PC-9 (cell line): ENCODE measurements at regions not wholly inside any gene's neighbourhood (a gene's known extent, or its start where the extent isn't known, plus 50 kb on each side); places are given as distances from the start of the nearest gene placed in this dataset.

Source experiments
- BruUV-seq: library from RNA; stranded (reverse); fragments of 400-500 nt; replicated peaks from 2 replicates; lab custom pipeline; 2021; lab: Mats Ljungman, UMichigan
- CTCF ChIA-PET: fragments of 300-600 bp; sonication (Branson Sonifier 250); formaldehyde crosslinking; loops from one replicate; lab custom pipeline; 2022; ENCODE audit warnings: antibody characterized with exemption; lab: Charles Lee
- POLR2A ChIA-PET: fragments of 300-600 bp; sonication (Branson Sonifier 250); formaldehyde crosslinking; loops from one replicate; lab custom pipeline; 2022; ENCODE audit warnings: antibody characterized with exemption; ENCODE audit not compliant: unreplicated experiment; lab: Charles Lee
- DNase-seq, 2 experiments: peaks; one replicate each; pipeline versions ENCODE4 v3.0.0 to v3.0.0-alpha.2; 2015 to 2022; ENCODE audit warnings: mixed read lengths in 1 of 2
- H2AFZ ChIP-seq: fragments of 200-600 bp; sonication (generic); 2 replicates; pipeline ENCODE4 v1.8.1; 2017; ENCODE audit warnings: antibody characterized with exemption
- H3F3A ChIP-seq: fragments of 200-600 bp; sonication (generic); 2 replicates; pipeline ENCODE4 v1.8.1; 2017; ENCODE audit warnings: antibody characterized with exemption, mild to moderate bottlenecking, low read depth; ENCODE audit not compliant: insufficient read depth
- H3K27ac ChIP-seq: fragments of 200-600 bp; sonication (generic); 2 replicates; pipeline ENCODE4 v1.6.1; 2016; ENCODE audit warnings: mixed run types
- H3K27me3 ChIP-seq: fragments of 200-600 bp; sonication (generic); 2 replicates; pipeline ENCODE4 v1.6.1; 2016; ENCODE audit warnings: low read depth, mixed run types; ENCODE audit not compliant: insufficient read depth
- H3K36me3 ChIP-seq: fragments of 200-600 bp; sonication (generic); 2 replicates; pipeline ENCODE4 v1.6.1; 2016; ENCODE audit warnings: low read depth, mixed run types
- H3K4me1 ChIP-seq: fragments of 200-600 bp; sonication (generic); replicated peaks from 2 replicates; pipeline ENCODE4 v1.6.1; 2016; ENCODE audit warnings: mixed run types; ENCODE audit not compliant: insufficient read depth
- H3K4me2 ChIP-seq: fragments of 200-600 bp; sonication (generic); 2 replicates; pipeline ENCODE4 v1.6.1; 2017; ENCODE audit warnings: mixed run types
- H3K4me3 ChIP-seq: fragments of 200-600 bp; sonication (generic); 2 replicates; pipeline ENCODE4 v1.6.1; 2016; ENCODE audit warnings: mixed run types
- H3K79me2 ChIP-seq: fragments of 200-600 bp; sonication (generic); 2 replicates; pipeline ENCODE4 v1.6.1; 2017; ENCODE audit warnings: low read depth, mixed run types
- H3K9me2 ChIP-seq: fragments of 200-600 bp; sonication (generic); 2 replicates; pipeline ENCODE4 v1.8.1; 2017; ENCODE audit warnings: mild to moderate bottlenecking; ENCODE audit not compliant: insufficient read depth
- H3K9me3 ChIP-seq: fragments of 200-600 bp; sonication (generic); 2 replicates; pipeline ENCODE4 v1.8.1; 2016; ENCODE audit warnings: low read depth; ENCODE audit not compliant: insufficient read depth
- H4K20me1 ChIP-seq: fragments of 200-600 bp; sonication (generic); 2 replicates; pipeline ENCODE4 v1.8.1; 2017; ENCODE audit not compliant: insufficient read depth
- EZH2 ChIP-seq: fragments of 200-600 bp; sonication (generic); IDR thresholded peaks from 2 replicates; pipeline ENCODE4 v1.8.0; 2017; ENCODE audit warnings: antibody characterized with exemption, low read depth
- intact Hi-C: fragments of 100-400 bp; cut with micrococcal nuclease; formaldehyde crosslinking; loops from one replicate; pipeline ENCODE4 v1.10.0; 2022; ENCODE audit not compliant: unreplicated experiment
- TF ChIP-seq, protein P1 (sequence below): fragments of 200-600 bp; sonication (generic); conservative IDR thresholded peaks from 2 replicates; pipeline ENCODE4 v1.6.1; 2017; ENCODE audit warnings: mixed run types, antibody characterized with exemption, mild to moderate bottlenecking, moderate library complexity

DNA sequence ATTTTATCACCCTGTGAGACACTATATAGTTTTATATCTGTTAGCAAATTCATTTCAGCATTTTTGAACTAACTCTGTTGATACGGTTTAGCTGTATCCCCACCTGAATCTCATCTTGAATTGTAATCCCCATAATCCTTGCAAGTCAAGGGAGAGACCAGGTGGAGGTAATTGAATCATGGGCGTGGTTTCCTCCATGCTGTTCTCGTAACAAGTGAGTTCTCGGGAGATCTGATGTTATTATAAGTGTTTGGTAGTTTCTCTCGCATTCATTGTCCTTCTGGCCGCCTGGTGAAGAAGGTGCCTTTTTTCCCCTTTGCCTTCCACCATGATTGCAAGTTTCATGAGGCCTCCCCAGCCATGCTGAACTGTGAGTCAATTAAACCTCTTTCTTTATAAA, 53.2 kb upstream of the TMC3 start:
- ChIA-PET CTCF (no interaction called here), POLR2A (no interaction called here)
- Histone ChIP-seq H3K4me1 (no peaks in the 10 kb centered on the region), H3K36me3 (no peaks in the 10 kb centered on the region), H3K9me3 (no peaks in the 10 kb centered on the region), H2AFZ (no peak overlapping the region), H3K4me3 (no peak overlapping the region), H3K4me2 (no peak overlapping the region), H4K20me1 (no peaks in the 10 kb centered on the region), H3K27me3 (0 out of 2 replicates have a peak, but pooled peaks cover 5% of the 10 kb centered on the region), H3K79me2 (no peaks in the 10 kb centered on the region), H3K9me2 (no peaks in the 10 kb centered on the region), H3F3A (no peaks in the 10 kb centered on the region), H3K27ac (no peak overlapping the region)
- no TSS peak for BruUV-seq
- no peak for DNase-seq
- TF ChIP-seq EZH2: no peak
- TF ChIP-seq, protein P1, sequence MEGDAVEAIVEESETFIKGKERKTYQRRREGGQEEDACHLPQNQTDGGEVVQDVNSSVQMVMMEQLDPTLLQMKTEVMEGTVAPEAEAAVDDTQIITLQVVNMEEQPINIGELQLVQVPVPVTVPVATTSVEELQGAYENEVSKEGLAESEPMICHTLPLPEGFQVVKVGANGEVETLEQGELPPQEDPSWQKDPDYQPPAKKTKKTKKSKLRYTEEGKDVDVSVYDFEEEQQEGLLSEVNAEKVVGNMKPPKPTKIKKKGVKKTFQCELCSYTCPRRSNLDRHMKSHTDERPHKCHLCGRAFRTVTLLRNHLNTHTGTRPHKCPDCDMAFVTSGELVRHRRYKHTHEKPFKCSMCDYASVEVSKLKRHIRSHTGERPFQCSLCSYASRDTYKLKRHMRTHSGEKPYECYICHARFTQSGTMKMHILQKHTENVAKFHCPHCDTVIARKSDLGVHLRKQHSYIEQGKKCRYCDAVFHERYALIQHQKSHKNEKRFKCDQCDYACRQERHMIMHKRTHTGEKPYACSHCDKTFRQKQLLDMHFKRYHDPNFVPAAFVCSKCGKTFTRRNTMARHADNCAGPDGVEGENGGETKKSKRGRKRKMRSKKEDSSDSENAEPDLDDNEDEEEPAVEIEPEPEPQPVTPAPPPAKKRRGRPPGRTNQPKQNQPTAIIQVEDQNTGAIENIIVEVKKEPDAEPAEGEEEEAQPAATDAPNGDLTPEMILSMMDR: no peak
- intact Hi-C loops: no loop called here

DNA sequence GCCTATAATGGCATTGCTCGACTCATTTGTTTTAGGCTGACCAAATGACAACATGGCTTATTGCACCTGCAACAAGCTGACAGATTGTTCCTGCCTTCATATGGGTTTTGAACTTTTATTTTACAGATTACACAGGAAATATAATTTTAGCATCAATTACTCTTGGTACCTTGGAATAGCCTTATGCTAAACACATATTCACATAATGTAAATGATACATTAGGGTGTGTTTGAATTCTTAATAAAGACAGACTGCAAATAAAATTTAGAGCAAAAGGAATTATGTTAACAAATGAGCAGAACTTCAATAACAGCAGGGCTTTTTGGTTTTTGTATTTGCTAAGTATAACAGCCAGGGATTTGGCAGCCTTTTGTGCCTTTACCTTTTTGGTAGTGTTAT, 51.9 kb upstream of the TMC3 start:
- no peaks in the 10 kb centered on the region for H3K9me3 ChIP-seq
- H2AFZ ChIP-seq: no peak overlapping the region
- no peak overlapping the region for H3K4me3 ChIP-seq
- no peaks in the 10 kb centered on the region for H4K20me1 ChIP-seq
- H3K27ac ChIP-seq: no peak overlapping the region
- H3K4me1 ChIP-seq: no peaks in the 10 kb centered on the region
- no peak for DNase-seq
- no TSS peak for BruUV-seq
- H3F3A ChIP-seq: no peaks in the 10 kb centered on the region
- intact Hi-C loops: no loop called here
- TF ChIP-seq, protein P1: no peak
- TF ChIP-seq EZH2: no peak
- H3K79me2 ChIP-seq: no peaks in the 10 kb centered on the region
- H3K9me2 ChIP-seq: no peaks in the 10 kb centered on the region
- POLR2A ChIA-PET: no interaction called here
- H3K36me3 ChIP-seq: no peaks in the 10 kb centered on the region
- H3K27me3 ChIP-seq: 0 out of 2 replicates have a peak, but pooled peaks cover 5% of the 10 kb centered on the region
- H3K4me2 ChIP-seq: no peak overlapping the region
- CTCF ChIA-PET: no interaction called here
